Keratinocyte (primary cell): ENCODE measurements at regions not wholly inside any gene's neighbourhood (a gene's known extent, or its start where the extent isn't known, plus 50 kb on each side); places are given as distances from the start of the nearest gene placed in this dataset.
A peak's percentile ranks its signal among the peaks of the same experiment; 100 is the strongest.
"Not testable (repeated sequence)": the region's sequence is repeated elsewhere in the genome, so short reads cannot be mapped to it uniquely, and the experiment has no call there.

Experiments used
- DNase-seq: peaks from one replicate; pipeline ENCODE4 v3.0.0-alpha.2; 2011; ENCODE audit warnings: low read depth, missing footprints, low spot score
- FAIRE-seq: peaks from 2 replicates; lab custom pipeline; 2011; peaks lifted over from hg19 to GRCh38; lab: Jason Lieb, UNC
- H2AFZ ChIP-seq: 2 replicates; pipeline ENCODE4 v1.6.0; 2012; ENCODE audit warnings: low read length, control low read depth, inconsistent platforms; ENCODE audit not compliant: control insufficient read depth
- H3K27ac ChIP-seq: 2 replicates; pipeline ENCODE4 v1.5.1; 2011; ENCODE audit warnings: low read length; ENCODE audit not compliant: control insufficient read depth, insufficient read depth
- H3K27me3 ChIP-seq: 3 replicates; pipeline ENCODE4 v1.6.0; 2011; ENCODE audit warnings: low read length; ENCODE audit not compliant: control insufficient read depth, insufficient read depth; ENCODE audit errors: extremely low read depth
- H3K36me3 ChIP-seq, 2 experiments: 2 replicates in 1 of 2; 3 replicates in 1 of 2; pipeline ENCODE4 v1.5.1; 2011; ENCODE audit warnings: low read length in 2 of 2, mild to moderate bottlenecking in 1 of 2; ENCODE audit not compliant: control insufficient read depth in 2 of 2, insufficient read depth in 2 of 2; ENCODE audit errors: extremely low read depth in 1 of 2
- H3K4me1 ChIP-seq: 3 replicates; pipeline ENCODE4 v1.5.1; 2011; ENCODE audit warnings: low read length; ENCODE audit not compliant: control insufficient read depth, insufficient read depth; ENCODE audit errors: extremely low read depth
- H3K4me2 ChIP-seq: 3 replicates; pipeline ENCODE4 v1.6.0; 2011; ENCODE audit warnings: low read depth, low read length; ENCODE audit not compliant: control insufficient read depth, insufficient read depth; ENCODE audit errors: extremely low read depth
- H3K4me3 ChIP-seq, 3 experiments: fragments of 200-600 bp in 1 of 3; sonication (generic) in 1 of 3; 2 replicates in 2 of 3; 3 replicates in 1 of 3; pipeline ENCODE4 v1.5.1; 2011 to 2016; ENCODE audit warnings: low read length in 3 of 3, mild to moderate bottlenecking in 3 of 3, control low read depth in 2 of 3, inconsistent platforms in 1 of 3, low read depth in 1 of 3, mixed read lengths in 1 of 3, mixed run types in 1 of 3, moderate library complexity in 1 of 3; ENCODE audit not compliant: control insufficient read depth in 2 of 3, insufficient read depth in 2 of 3; ENCODE audit errors: extremely low read depth in 1 of 3
- H3K79me2 ChIP-seq: 2 replicates; pipeline ENCODE4 v1.6.0; 2012; ENCODE audit warnings: low read length; ENCODE audit not compliant: control insufficient read depth, insufficient read depth
- H3K9ac ChIP-seq: 3 replicates; pipeline ENCODE4 v1.6.0; 2011; ENCODE audit warnings: low read length; ENCODE audit not compliant: control insufficient read depth, insufficient read depth; ENCODE audit errors: extremely low read depth
- H3K9me1 ChIP-seq: 3 replicates; pipeline ENCODE4 v1.6.0; 2011; ENCODE audit warnings: low read length; ENCODE audit not compliant: control insufficient read depth, insufficient read depth; ENCODE audit errors: extremely low read depth
- H3K9me3 ChIP-seq: 2 replicates; pipeline ENCODE4 v1.5.1; 2012; ENCODE audit warnings: low read depth, low read length; ENCODE audit not compliant: control insufficient read depth
- H4K20me1 ChIP-seq: 3 replicates; pipeline ENCODE4 v1.6.0; 2011; ENCODE audit warnings: low read length; ENCODE audit not compliant: control insufficient read depth, insufficient read depth; ENCODE audit errors: extremely low read depth
- EZH2 ChIP-seq: IDR thresholded peaks from one replicate; pipeline ENCODE4 v1.6.1; 2012; ENCODE audit warnings: inconsistent platforms, mild to moderate bottlenecking, low read length, moderate library complexity
- dilution Hi-C: fragments of 300-500 bp; cut with MboI; formaldehyde crosslinking; loops from one replicate; pipeline ENCODE4 v1.7.0; 2020; ENCODE audit warnings: low sequenced_read_pairs; ENCODE audit not compliant: extremely low pct_ligation_motif_present
- TF ChIP-seq, protein P1 (sequence below), 3 experiments: IDR thresholded peaks in 1 of 3; conservative IDR thresholded peaks in 1 of 3; optimal IDR thresholded peaks in 1 of 3; 2 replicates in 2 of 3; 3 replicates in 1 of 3; pipeline versions ENCODE3 to v1.5.1; 2011; ENCODE audit warnings: low read length in 3 of 3, mild to moderate bottlenecking in 3 of 3, moderate library complexity in 2 of 3, control low read depth in 1 of 3, inconsistent platforms in 1 of 3; ENCODE audit not compliant: insufficient read depth in 2 of 3; ENCODE audit errors: extremely low read depth in 1 of 3

GRCh38 chr15:36052641-36053040, 506.7 kb upstream of the DPH6 start:
- H2AFZ ChIP-seq, FAIRE-seq, DNase-seq, H3K27me3 ChIP-seq, H3K79me2 ChIP-seq, H4K20me1 ChIP-seq, H3K9me3 ChIP-seq, dilution Hi-C loops, H3K4me3 ChIP-seq, H3K27ac ChIP-seq, H3K4me2 ChIP-seq, H3K9me1 ChIP-seq, H3K36me3 ChIP-seq, H3K9ac ChIP-seq, H3K4me1 ChIP-seq: not testable (repeated sequence)
- TF ChIP-seq, protein P1, sequence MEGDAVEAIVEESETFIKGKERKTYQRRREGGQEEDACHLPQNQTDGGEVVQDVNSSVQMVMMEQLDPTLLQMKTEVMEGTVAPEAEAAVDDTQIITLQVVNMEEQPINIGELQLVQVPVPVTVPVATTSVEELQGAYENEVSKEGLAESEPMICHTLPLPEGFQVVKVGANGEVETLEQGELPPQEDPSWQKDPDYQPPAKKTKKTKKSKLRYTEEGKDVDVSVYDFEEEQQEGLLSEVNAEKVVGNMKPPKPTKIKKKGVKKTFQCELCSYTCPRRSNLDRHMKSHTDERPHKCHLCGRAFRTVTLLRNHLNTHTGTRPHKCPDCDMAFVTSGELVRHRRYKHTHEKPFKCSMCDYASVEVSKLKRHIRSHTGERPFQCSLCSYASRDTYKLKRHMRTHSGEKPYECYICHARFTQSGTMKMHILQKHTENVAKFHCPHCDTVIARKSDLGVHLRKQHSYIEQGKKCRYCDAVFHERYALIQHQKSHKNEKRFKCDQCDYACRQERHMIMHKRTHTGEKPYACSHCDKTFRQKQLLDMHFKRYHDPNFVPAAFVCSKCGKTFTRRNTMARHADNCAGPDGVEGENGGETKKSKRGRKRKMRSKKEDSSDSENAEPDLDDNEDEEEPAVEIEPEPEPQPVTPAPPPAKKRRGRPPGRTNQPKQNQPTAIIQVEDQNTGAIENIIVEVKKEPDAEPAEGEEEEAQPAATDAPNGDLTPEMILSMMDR (optimal IDR thresholded peaks at IDR 0.05 in 1 of 3, IDR thresholded peaks at IDR 0.05 in 1 of 3, conservative IDR thresholded peaks at IDR 0.05 in 1 of 3; ENCODE audit: extremely low read depth in 1 of 3, insufficient read depth in 2 of 3, low read length in 3 of 3), result peak in 2 of 3 experiments; percentile 7 to 44

DNA sequence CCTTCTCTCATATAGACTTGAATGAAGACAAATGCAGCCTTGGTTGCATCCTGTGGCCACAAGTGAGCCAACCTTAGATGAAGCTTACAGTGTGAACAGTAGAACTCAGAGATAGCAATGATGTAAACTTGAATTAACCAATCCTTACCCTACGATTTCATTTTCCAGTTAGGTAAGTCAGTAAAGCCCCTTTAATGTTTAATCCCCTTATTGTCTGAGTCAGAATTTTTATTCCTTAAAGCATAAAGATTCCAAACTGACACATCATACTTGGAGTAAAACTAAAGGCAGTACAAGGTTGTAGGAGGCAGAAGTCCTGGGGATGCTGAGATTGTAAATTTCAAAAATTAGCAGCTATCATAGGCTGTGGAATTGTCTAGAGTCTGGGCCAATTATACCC, 507.8 kb upstream of the DPH6 start:
- Histone ChIP-seq H3K27ac (no peak overlapping the region), H3K4me2 (no peak overlapping the region), H3K27me3 (no peaks in the 10 kb centered on the region), H3K4me3 (no peak overlapping the region), H4K20me1 (no peaks in the 10 kb centered on the region), H3K36me3 (no peaks in the 10 kb centered on the region), H3K9ac (no peak overlapping the region), H3K79me2 (no peaks in the 10 kb centered on the region), H2AFZ (no peak overlapping the region), H3K9me1 (no peaks in the 10 kb centered on the region), H3K4me1 (no peaks in the 10 kb centered on the region), H3K9me3 (no peaks in the 10 kb centered on the region)
- dilution Hi-C loops, result no loop called here
- no peak for FAIRE-seq
- DNase-seq, result no peak
- TF ChIP-seq EZH2, result no peak
- TF ChIP-seq, protein P1 (optimal IDR thresholded peaks at IDR 0.05 in 1 of 3, IDR thresholded peaks at IDR 0.05 in 1 of 3, conservative IDR thresholded peaks at IDR 0.05 in 1 of 3; ENCODE audit: extremely low read depth in 1 of 3, insufficient read depth in 2 of 3, low read length in 3 of 3), result no peak
